Coronary artery (tissue), 2 donors: ENCODE measurements at regions not wholly inside any gene's neighbourhood (a gene's known extent, or its start where the extent isn't known, plus 50 kb on each side); places are given as distances from the start of the nearest gene placed in this dataset.

Experiments used
- DNase-seq: peaks from one replicate; pipeline ENCODE4 v3.0.0-alpha.2; 2017; ENCODE audit warnings: low spot score
- H3K27ac ChIP-seq, 2 donors: fragments of 200-600 bp; sonication (generic); one replicate each; pipeline ENCODE4 v1.5.1; 2016 to 2019
- H3K4me3 ChIP-seq: fragments of 200-600 bp; sonication (generic); 2 replicates; pipeline ENCODE4 v1.5.1; 2016; ENCODE audit warnings: mild to moderate bottlenecking, moderate library complexity
- CTCF ChIP-seq: fragments of 200-600 bp; sonication (generic); IDR thresholded peaks from one replicate; pipeline ENCODE4 v1.5.1; 2019; ENCODE audit warnings: antibody characterized with exemption

DNA sequence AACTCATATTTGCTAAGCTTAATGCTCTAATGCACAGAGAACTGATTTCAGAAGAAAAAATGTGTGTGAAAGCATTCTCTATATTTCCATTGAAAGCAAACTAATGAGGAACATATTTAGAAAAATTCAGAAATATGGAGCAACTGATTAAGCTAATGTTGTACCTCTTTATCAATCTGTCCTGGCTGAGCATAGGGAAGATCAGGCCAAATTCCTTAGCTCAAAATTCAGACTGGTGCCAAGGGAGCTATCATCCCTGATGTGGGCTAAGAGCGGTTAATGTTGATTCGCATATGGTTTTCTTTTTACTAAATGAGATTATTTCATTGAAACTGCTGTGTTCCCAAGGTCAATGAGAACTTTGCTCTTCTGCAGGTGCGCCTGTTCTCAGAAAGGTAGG lies 93.9 kb upstream of the HS3ST5 start:
- H3K27ac ChIP-seq, result no peak overlapping the region
- no peak for DNase-seq
- TF ChIP-seq CTCF, result no peak
- no peak overlapping the region for H3K4me3 ChIP-seq

DNA sequence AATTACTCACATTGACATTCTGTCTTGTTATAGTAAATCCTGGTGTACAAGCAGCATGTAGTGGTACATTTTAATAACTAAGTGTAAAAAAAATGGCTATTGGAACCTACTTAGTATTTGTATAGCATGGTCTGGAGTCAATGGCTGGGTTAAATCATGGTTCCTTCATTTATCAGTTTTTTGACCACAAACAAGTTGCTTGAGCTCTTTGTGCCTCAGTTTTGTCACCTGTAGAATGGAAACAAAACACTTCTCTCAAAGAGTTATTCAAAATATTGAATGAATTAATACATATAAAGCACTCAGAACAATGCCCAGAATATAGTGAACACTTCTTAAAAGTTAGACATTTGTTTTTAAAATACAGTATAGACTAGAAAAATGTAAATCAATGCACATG lies 93.2 kb upstream of the HS3ST5 start:
- no peak for TF ChIP-seq CTCF
- Histone ChIP-seq H3K27ac (no peak overlapping the region), H3K4me3 (no peak overlapping the region)
- no peak for DNase-seq

GRCh38 chr6:114432400-114432799 lies 89.6 kb upstream of the HS3ST5 start:
- H3K4me3 ChIP-seq, result no peak overlapping the region
- no peak for TF ChIP-seq CTCF
- no peak overlapping the region for H3K27ac ChIP-seq
- no peak for DNase-seq

GRCh38 chr6:114431641-114432040 lies 88.8 kb upstream of the HS3ST5 start:
- no peak for TF ChIP-seq CTCF
- no peak for DNase-seq
- Histone ChIP-seq H3K4me3 (no peak overlapping the region), H3K27ac (no peak overlapping the region)

GRCh38 chr6:114430534-114431124 lies 87.8 kb upstream of the HS3ST5 start:
- no peak for DNase-seq
- Histone ChIP-seq H3K4me3 (no peak overlapping the region), H3K27ac (no peak overlapping the region)
- no peak for TF ChIP-seq CTCF

- DNase-seq, result no peak
- no peak for TF ChIP-seq CTCF
- Histone ChIP-seq H3K27ac (no peak overlapping the region), H3K4me3 (no peak overlapping the region)
Measured at GRCh38 chr6:114428341-114428740, 85.5 kb upstream of the HS3ST5 start.

GRCh38 chr6:114421199-114421598 lies 78.4 kb upstream of the HS3ST5 start:
- no peak overlapping the region for H3K27ac ChIP-seq
- H3K4me3 ChIP-seq, result no peak overlapping the region
- no peak for DNase-seq
- no peak for TF ChIP-seq CTCF
